Loucy (cell line): ENCODE measurements at regions not wholly inside any gene's neighbourhood (a gene's known extent, or its start where the extent isn't known, plus 50 kb on each side); places are given as distances from the start of the nearest gene placed in this dataset.

ENCODE experiments used
- H2AFZ ChIP-seq: fragments of 200-600 bp; sonication (generic); 2 replicates; pipeline ENCODE4 v1.6.0; 2016; ENCODE audit warnings: antibody characterized with exemption, mild to moderate bottlenecking, low read length, moderate library complexity
- H3F3A ChIP-seq: fragments of 200-600 bp; 2 replicates; pipeline ENCODE4 v1.6.0; 2016; ENCODE audit warnings: antibody characterized with exemption, low read depth, mild to moderate bottlenecking
- H3K27me3 ChIP-seq: fragments of 200-600 bp; sonication (generic); 2 replicates; pipeline ENCODE4 v1.6.1; 2014; ENCODE audit warnings: low read length, mild to moderate bottlenecking; ENCODE audit not compliant: insufficient read depth, poor library complexity, severe bottlenecking
- H3K36me3 ChIP-seq: fragments of 200-600 bp; sonication (generic); 2 replicates; pipeline ENCODE4 v1.6.1; 2016; ENCODE audit warnings: low read length; ENCODE audit not compliant: insufficient read depth
- H3K4me1 ChIP-seq: fragments of 200-600 bp; sonication (generic); 2 replicates; pipeline ENCODE4 v1.5.1; 2014; ENCODE audit warnings: low read length, mild to moderate bottlenecking; ENCODE audit not compliant: insufficient read depth, poor library complexity, severe bottlenecking
- H3K4me2 ChIP-seq: fragments of 200-600 bp; sonication (generic); 2 replicates; pipeline ENCODE4 v1.6.0; 2014; ENCODE audit warnings: antibody characterized with exemption, low read length, low read depth, mild to moderate bottlenecking; ENCODE audit not compliant: poor library complexity, severe bottlenecking
- H3K4me3 ChIP-seq: fragments of 200-600 bp; sonication (generic); 2 replicates; pipeline ENCODE4 v1.5.1; 2014; ENCODE audit warnings: low read length, mild to moderate bottlenecking, mixed read lengths; ENCODE audit not compliant: poor library complexity, severe bottlenecking
- H3K79me2 ChIP-seq: fragments of 200-600 bp; sonication (generic); 2 replicates; pipeline ENCODE4 v1.6.1; 2014; ENCODE audit warnings: low read length; ENCODE audit not compliant: insufficient read depth
- H3K9ac ChIP-seq: fragments of 200-600 bp; sonication (generic); 2 replicates; pipeline ENCODE4 v1.6.0; 2014; ENCODE audit warnings: mild to moderate bottlenecking, low read depth, low read length, moderate library complexity; ENCODE audit not compliant: poor library complexity, severe bottlenecking
- H3K9me2 ChIP-seq: fragments of 200-600 bp; sonication (generic); replicated peaks from 2 replicates; pipeline ENCODE4 v1.6.1; 2016; ENCODE audit warnings: low read depth, low read length, mixed read lengths
- H3K9me3 ChIP-seq: fragments of 200-600 bp; sonication (generic); 2 replicates; pipeline ENCODE4 v1.6.1; 2014; ENCODE audit warnings: mild to moderate bottlenecking, antibody characterized with exemption, low read length, low read depth; ENCODE audit not compliant: insufficient read depth
- H4K20me1 ChIP-seq: fragments of 200-600 bp; sonication (generic); 2 replicates; pipeline ENCODE4 v1.6.0; 2014; ENCODE audit warnings: antibody characterized with exemption, low read length, mild to moderate bottlenecking; ENCODE audit not compliant: insufficient read depth, poor library complexity, severe bottlenecking
- CTCF ChIP-seq: fragments of 200-600 bp; sonication (generic); conservative IDR thresholded peaks from 2 replicates; pipeline ENCODE4 v1.5.1; 2014; ENCODE audit warnings: mild to moderate bottlenecking, antibody characterized with exemption, low read length
- EZH2phosphoT487 ChIP-seq: fragments of 200-600 bp; IDR thresholded peaks from 2 replicates; pipeline ENCODE4 v1.6.1; 2018; ENCODE audit warnings: antibody characterized with exemption, mild to moderate bottlenecking, moderate library complexity, borderline replicate concordance

- H3K79me2 ChIP-seq = no peaks in the 10 kb centered on the region
- no peak overlapping the region for H3K4me3 ChIP-seq
- H4K20me1 ChIP-seq = no peaks in the 10 kb centered on the region
- H3K36me3 ChIP-seq = no peaks in the 10 kb centered on the region
- no peak overlapping the region for H2AFZ ChIP-seq
- no peaks in the 10 kb centered on the region for H3K27me3 ChIP-seq
- no peaks in the 10 kb centered on the region for H3K9me3 ChIP-seq
- peaks cover 14% of the 10 kb centered on the region for H3K4me1 ChIP-seq
- H3F3A ChIP-seq = no peaks in the 10 kb centered on the region
- H3K9me2 ChIP-seq = no peaks in the 10 kb centered on the region
- TF ChIP-seq CTCF (no peak), EZH2phosphoT487 (no peak)
- H3K9ac ChIP-seq = no peak overlapping the region
- H3K4me2 ChIP-seq = no peak overlapping the region
Measured at GRCh38 chr11:103661185-103661584, 375.3 kb upstream of the DDI1 start.

DNA sequence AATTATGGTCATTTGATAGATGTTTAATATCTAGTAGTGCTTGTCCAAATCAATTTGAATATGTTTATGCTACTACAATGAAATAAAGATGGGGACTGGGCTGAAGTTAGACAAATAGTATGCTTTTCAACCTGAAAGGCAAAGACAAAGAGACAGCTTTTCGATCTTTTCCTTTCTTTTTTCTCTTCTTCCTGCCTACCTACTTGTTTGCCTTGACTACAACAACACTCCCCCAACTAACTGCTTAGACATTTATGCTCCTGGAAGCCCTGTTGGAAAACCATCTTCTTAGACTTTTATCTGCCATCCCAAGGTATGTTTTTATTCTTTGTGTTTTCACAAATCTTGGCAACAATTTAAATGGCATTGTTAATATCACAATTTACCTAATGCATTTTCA, 374.4 kb upstream of the DDI1 start:
- Histone ChIP-seq H3F3A (no peaks in the 10 kb centered on the region), H2AFZ (peak overlapping the region; percentile 82; the same call in 1 of the 2 replicates), H3K9me2 (no peaks in the 10 kb centered on the region), H3K4me2 (peak overlapping the region; percentile 71), H3K4me3 (no peak overlapping the region), H3K27me3 (no peaks in the 10 kb centered on the region), H3K9me3 (no peaks in the 10 kb centered on the region), H3K9ac (no peak overlapping the region), H3K79me2 (no peaks in the 10 kb centered on the region), H4K20me1 (no peaks in the 10 kb centered on the region), H3K36me3 (no peaks in the 10 kb centered on the region), H3K4me1 (peaks cover 14% of the 10 kb centered on the region)
- TF ChIP-seq CTCF = no peak
- no peak for TF ChIP-seq EZH2phosphoT487

GRCh38 chr11:103662880-103663279, 373.6 kb upstream of the DDI1 start:
- H3K27me3 ChIP-seq = no peaks in the 10 kb centered on the region
- no peaks in the 10 kb centered on the region for H3F3A ChIP-seq
- peak overlapping the region; percentile 71 for H3K4me2 ChIP-seq
- no peak for TF ChIP-seq CTCF
- TF ChIP-seq EZH2phosphoT487 = no peak
- H3K9ac ChIP-seq = peak overlapping the region; percentile 8
- H3K36me3 ChIP-seq = no peaks in the 10 kb centered on the region
- no peaks in the 10 kb centered on the region for H3K9me3 ChIP-seq
- peak overlapping the region; percentile 58 for H3K4me3 ChIP-seq
- H3K9me2 ChIP-seq = no peaks in the 10 kb centered on the region
- no peaks in the 10 kb centered on the region for H3K79me2 ChIP-seq
- H3K4me1 ChIP-seq = peaks cover 14% of the 10 kb centered on the region
- H2AFZ ChIP-seq = peak overlapping the region; percentile 82
- no peaks in the 10 kb centered on the region for H4K20me1 ChIP-seq
